ENCODE measurements at regions not wholly inside any gene's neighbourhood (a gene's known extent, or its start where the extent isn't known, plus 50 kb on each side); places are given as distances from the start of the nearest gene placed in this dataset.

GRCh38 chr6:147087641-147088040 is 116.6 kb upstream of the STXBP5 start:
- no peak for DNase-seq

- DNase-seq: no peak
These were observed 115.4 kb upstream of the STXBP5 start for GRCh38 chr6:147088861-147089260.

DNA sequence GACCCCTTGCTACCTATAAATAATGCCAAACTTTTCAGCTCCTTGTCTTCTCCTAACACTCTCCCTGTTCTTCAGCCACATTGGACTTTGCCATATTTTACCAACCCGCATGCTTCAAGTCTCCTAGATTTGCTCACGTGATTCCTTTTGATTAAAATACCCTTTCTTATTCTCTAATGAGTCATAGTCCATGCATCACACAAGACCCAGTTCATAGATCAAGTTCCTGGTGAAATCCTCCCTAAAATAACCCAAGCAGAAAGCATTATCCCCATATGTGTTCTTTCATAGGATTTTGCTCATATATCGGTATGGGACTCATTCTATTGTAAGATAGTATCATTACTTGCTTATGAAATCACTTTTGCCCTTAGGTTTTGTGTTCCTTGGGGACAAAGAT is 108.9 kb upstream of the STXBP5 start:
- DNase-seq: no peak

GRCh38 chr6:147099974-147100373 is 104.2 kb upstream of the STXBP5 start:
- DNase-seq: no peak

DNA sequence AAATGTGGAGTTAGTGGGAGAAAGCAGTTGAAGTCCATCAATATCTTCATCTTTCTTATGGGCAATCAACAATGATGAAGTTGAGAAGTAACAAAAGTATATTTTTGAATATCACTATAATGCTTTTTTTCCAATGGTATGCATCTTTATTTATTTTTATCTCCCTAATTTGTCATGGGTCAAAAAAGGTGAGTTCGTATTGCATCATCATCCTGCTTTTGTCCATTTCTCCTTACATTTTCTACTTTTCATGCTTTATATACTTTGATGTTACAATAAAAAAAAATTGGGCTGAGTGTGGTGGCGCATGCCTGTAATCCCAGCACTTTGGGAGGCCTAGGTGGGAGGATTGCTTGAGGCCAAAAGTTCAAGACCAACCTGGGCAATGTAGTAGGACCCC is 101.2 kb upstream of the STXBP5 start:
- no peak for DNase-seq

DNA sequence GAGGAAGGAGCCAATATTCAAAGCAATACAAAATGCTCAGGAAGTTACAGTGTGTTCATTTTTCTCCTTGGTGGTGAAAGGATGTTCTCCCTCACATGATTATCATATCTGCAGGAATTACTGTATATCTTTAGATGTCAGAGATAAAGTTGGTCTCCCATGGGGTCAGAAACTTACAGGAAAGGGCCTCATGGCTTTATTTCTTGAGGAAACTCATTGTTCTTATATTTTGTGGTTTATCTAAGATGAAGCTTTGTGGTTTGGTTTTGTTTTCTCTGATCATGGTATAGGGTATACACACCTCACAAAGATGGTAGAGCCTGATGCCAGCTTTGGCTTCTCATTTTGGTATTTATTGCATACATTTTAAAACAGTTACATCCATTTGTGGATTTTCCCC is 100.5 kb upstream of the STXBP5 start:
- DNase-seq: peak; percentile 32

- no peak for DNase-seq
These were observed 98.4 kb upstream of the STXBP5 start for GRCh38 chr6:147105786-147106185.

- DNase-seq: peak; percentile 16
These were observed 97.3 kb upstream of the STXBP5 start for GRCh38 chr6:147106759-147107401.

GRCh38 chr6:147108259-147108910 is 95.8 kb upstream of the STXBP5 start:
- DNase-seq: no peak

DNA sequence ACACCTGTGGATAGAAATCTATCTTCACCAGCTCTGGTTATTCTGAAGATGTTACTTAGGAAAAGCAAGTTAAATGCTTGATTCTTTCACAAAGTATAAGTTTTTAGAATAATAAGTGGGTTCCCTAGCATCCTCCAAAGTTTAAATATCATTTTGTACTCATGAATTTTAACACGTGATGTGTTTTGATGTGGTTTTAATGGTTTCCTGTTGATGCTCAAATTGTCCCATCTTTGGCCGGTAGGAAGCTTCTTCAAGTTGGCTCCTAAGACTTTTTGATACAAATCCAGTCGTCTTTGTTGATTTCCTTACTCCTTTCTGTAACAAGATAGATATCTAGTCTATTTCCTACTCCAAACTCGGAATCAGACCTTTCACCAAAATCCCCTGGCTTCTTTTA is 94.5 kb upstream of the STXBP5 start:
- DNase-seq: no peak

GRCh38 chr6:147116056-147116455 is 88.2 kb upstream of the STXBP5 start:
- DNase-seq: no peak

DNA sequence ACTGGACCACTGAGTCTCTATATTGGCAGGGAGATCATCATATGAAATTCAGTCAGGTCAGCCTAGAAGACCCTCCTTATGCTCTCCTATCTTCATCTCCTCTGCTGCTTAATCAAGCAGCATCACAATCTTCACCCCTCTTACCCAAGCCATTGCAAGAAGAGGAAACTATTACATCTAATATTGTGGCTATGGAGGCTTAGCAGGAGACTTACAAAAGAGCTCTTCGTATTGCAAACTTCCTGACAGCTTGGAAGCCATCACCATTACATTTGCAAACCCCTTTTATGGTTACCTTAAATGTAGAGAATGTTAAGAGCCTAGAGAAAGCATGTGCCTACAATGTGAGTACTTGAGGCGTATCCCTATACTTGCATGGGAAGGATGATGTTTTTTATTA is 87.2 kb upstream of the STXBP5 start:
- DNase-seq: peak; percentile 53

- DNase-seq: no peak
These were observed 86.6 kb upstream of the STXBP5 start for GRCh38 chr6:147117580-147117979.

- no peak for DNase-seq
These were observed 84.9 kb upstream of the STXBP5 start for GRCh38 chr6:147119310-147119709.

DNA sequence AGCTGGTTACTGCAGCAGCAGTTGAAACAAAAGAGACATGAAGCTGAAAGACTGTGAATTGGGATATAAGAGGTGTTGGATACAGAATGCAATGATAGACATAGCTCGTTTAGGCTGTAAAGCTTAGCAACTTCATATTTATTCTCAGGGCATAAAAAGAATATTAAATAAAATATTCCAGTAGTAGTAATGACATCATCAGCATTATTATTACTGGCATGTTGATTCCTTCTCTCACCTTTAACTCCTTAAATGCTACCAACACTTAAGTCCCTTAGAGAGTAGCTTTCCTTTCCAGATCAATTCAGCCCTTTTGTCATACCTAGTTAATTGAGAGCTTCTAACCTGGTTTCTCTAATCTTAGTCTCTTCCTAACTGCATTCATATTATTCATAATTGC is 81.4 kb upstream of the STXBP5 start:
- DNase-seq: no peak

DNA sequence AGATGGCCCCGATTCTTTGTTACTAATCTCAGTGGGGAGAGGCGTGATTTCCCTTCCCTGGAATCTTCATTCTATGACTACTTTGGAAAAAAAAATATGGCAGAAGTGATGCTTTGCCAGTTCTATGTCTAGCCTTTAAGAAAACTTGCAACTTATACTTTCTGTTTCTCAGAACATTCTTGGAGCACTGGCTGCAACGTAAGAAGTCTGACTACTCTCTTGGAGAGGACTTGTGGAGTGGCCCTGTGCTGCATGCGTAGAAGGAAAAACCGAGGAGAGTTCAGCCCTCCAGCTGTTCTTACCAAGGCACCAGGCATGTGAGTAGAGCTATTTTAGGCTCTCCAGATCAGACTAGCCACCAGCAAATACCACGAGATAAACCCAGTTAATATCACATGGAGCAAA is 77.6 kb upstream of the STXBP5 start:
- DNase-seq: no peak

GRCh38 chr6:147127587-147127986 is 76.6 kb upstream of the STXBP5 start:
- no peak for DNase-seq

- DNase-seq: no peak
These were observed 76.2 kb upstream of the STXBP5 start for GRCh38 chr6:147128056-147128455.

DNA sequence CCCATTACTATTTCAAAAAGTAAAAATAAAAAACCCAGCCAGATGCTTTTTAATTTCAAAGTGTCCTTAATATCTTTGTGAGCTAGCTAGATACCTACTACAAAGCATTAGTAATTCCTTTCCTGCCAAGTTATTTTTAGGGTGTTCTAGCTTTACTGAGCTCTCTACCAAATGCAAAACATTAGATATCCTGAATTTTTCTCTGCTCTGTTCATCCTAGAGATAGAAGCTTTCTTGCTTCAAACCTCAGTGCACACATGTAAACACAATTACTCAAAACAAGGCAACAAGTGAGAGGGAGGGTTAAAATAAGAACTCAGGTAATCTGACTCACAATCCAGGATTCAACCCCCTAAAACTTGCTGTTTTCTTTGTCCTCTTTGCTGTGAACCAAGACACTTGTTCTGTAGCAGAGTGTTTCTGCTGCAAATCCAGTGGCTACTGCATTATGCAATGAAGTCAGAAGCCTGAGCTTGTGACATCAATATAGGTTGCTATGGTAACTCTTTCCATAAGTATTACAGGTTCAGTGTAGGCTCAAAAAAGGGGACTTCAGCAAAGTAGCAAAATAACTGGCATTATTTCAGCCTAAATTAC is 72.6 kb upstream of the STXBP5 start:
- peak; percentile 67 for DNase-seq

GRCh38 chr6:147132889-147133288 is 71.3 kb upstream of the STXBP5 start:
- no peak for DNase-seq

DNA sequence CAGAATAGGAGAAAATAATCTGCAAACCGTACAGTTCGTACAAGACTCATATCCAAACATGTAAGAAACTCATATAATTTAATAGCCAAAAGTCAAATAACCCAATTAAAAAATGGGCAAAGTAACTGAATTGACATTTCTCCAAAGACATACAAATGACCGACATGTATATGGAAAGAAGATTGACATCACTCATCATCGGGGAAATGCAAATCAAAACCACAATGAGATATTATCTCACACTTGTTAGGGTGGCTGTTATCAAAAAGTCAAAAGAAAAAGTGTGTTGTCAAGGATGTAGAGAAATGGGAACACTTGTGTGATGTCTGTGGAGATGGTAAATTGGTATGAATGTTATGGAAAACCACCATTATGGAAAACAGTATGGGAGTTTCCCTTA is 70.5 kb upstream of the STXBP5 start:
- DNase-seq: no peak

- DNase-seq: peak; percentile 67
These were observed 69.0 kb upstream of the STXBP5 start for GRCh38 chr6:147135211-147135681.

GRCh38 chr6:147136057-147136456 is 68.2 kb upstream of the STXBP5 start:
- no peak for DNase-seq

DNA sequence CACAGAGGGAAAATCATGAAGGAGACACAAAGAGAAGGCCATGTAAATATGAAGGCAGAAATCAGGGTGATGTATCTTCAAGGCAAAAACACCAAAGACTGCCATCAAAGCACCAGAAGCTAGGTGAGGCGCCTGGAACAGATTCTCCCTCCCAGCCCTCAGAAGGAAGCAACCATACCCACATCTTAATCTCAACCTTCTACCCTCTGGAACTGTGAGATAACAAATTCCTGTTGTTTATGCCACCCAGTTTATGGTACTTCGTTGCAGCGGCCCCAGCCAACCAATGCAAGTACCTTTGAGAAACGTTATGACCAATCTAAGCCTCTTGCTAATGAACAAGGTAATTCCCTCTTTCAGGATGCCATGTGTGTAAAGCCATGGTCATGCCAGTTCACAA is 66.2 kb upstream of the STXBP5 start:
- peak; percentile 60 for DNase-seq

DNA sequence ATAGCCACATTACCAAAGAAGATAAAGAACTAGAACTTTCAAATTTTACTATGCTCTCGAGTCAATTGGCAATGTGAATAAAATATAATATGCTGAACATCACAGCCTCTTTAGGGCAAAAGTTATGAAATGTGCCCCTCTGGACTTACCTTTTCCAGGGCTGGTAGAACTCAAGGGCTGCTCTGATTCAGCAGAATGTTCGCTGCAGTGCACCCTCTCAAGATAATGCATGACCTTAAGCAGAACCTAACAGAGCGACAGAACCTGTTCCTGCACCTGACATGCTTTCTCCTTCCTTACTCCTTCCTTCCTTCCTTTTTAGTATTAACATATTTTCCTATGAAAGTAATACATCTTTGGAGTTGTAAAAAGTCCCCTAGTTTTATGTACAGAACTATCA is 65.4 kb upstream of the STXBP5 start:
- DNase-seq: no peak

Data from hematopoietic multipotent progenitor cell treated with erythropoietin and hydrocortisone succinate and interleukin-3 and kit ligand, for 6 days (in vitro differentiated cells).